HepG2 (cell line): ENCODE measurements at regions not wholly inside any gene's neighbourhood (a gene's known extent, or its start where the extent isn't known, plus 50 kb on each side); places are given as distances from the start of the nearest gene placed in this dataset.

ENCODE experiments used
- ATAD3A ChIP-seq: sonication (generic); formaldehyde crosslinking; IDR thresholded peaks from 2 replicates; pipeline ENCODE4 v1.4.0; 2020; ENCODE audit warnings: missing genetic modification reagents
- CTCF ChIP-seq: sonication (generic); formaldehyde crosslinking; IDR thresholded peaks from 2 replicates; pipeline ENCODE4 v1.5.0; 2020; ENCODE audit warnings: mild to moderate bottlenecking, missing genetic modification reagents, moderate library complexity
- E2F5 ChIP-seq: sonication (generic); formaldehyde crosslinking; conservative IDR thresholded peaks from 2 replicates; pipeline ENCODE4 v1.4.0; 2020; ENCODE audit warnings: missing genetic modification reagents
- HMGXB4 ChIP-seq, 2 experiments: sonication (generic) in 1 of 2; formaldehyde crosslinking in 1 of 2; IDR thresholded peaks; 2 replicates each; pipeline versions ENCODE4 v1.4.0 to v1.6.1; 2018 to 2020; ENCODE audit warnings: missing genetic modification reagents in 2 of 2, borderline replicate concordance in 1 of 2, low read depth in 1 of 2, mild to moderate bottlenecking in 1 of 2, missing biosample characterization in 1 of 2
- NFIC ChIP-seq: IDR thresholded peaks from 2 replicates; pipeline ENCODE4 v1.6.1; 2012; ENCODE audit warnings: mild to moderate bottlenecking, low read length, inconsistent platforms
- RAD21 ChIP-seq: fragments of 450-650 bp; formaldehyde crosslinking; IDR thresholded peaks from 2 replicates; pipeline ENCODE4 v1.5.0; 2020; ENCODE audit warnings: mild to moderate bottlenecking
- ZBTB4 ChIP-seq: sonication (generic); formaldehyde crosslinking; IDR thresholded peaks from 2 replicates; pipeline ENCODE4 v1.4.0; 2020; ENCODE audit warnings: missing genetic modification reagents, mild to moderate bottlenecking, borderline replicate concordance
- ZNF180 ChIP-seq: sonication (generic); formaldehyde crosslinking; IDR thresholded peaks from 2 replicates; pipeline ENCODE4 v1.4.0; 2020; ENCODE audit warnings: low read depth, missing genetic modification reagents, borderline replicate concordance
- ZNF235 ChIP-seq: sonication (generic); formaldehyde crosslinking; IDR thresholded peaks from 2 replicates; pipeline ENCODE4 v1.8.1; 2023; ENCODE audit warnings: mild to moderate bottlenecking, missing genetic modification reagents, borderline replicate concordance
- ZNF501 ChIP-seq: sonication (generic); formaldehyde crosslinking; IDR thresholded peaks from 2 replicates; pipeline ENCODE4 v1.5.1; 2020; ENCODE audit warnings: mild to moderate bottlenecking, moderate library complexity, missing genetic modification reagents
- ZNF563 ChIP-seq: sonication (generic); formaldehyde crosslinking; IDR thresholded peaks from 2 replicates; pipeline ENCODE4 v1.8.0; 2022; ENCODE audit warnings: mild to moderate bottlenecking, moderate library complexity, missing genetic modification reagents
- ZNF883 ChIP-seq: sonication (generic); formaldehyde crosslinking; IDR thresholded peaks from 2 replicates; pipeline ENCODE4 v1.5.1; 2020; ENCODE audit warnings: mild to moderate bottlenecking, missing genetic modification reagents; ENCODE audit errors: not compliant biosample characterization

GRCh38 chr5:42887097-42887496, 75.4 kb upstream of the SELENOP start:
- TF ChIP-seq CTCF (no peak), E2F5 (CRISPR knock-in tag) (no peak), HMGXB4 (CRISPR knock-in tag; IDR thresholded peaks at IDR 0.05; ENCODE audit: borderline replicate concordance in 1 of 2, low read depth in 1 of 2) (no peak), ZNF563 (CRISPR knock-in tag) (no peak), NFIC (no peak), ZNF235 (CRISPR knock-in tag) (no peak), ZBTB4 (CRISPR knock-in tag) (no peak), ZNF180 (CRISPR knock-in tag) (no peak), ZNF501 (no peak), ATAD3A (no peak), RAD21 (CRISPR knock-in tag) (no peak), ZNF883 (CRISPR knock-in tag) (no peak)
